OCI-LY3 (cell line): ENCODE measurements at regions not wholly inside any gene's neighbourhood (a gene's known extent, or its start where the extent isn't known, plus 50 kb on each side); places are given as distances from the start of the nearest gene placed in this dataset.

Experiments
- H2AFZ ChIP-seq: fragments of 200-600, 300-600 bp; shearing (Covaris generic); 2 replicates; pipeline ENCODE4 v1.6.0; 2014; ENCODE audit warnings: antibody characterized with exemption, low read depth, low read length
- H3K27ac ChIP-seq: fragments of 200-600, 300-600 bp; sonication (generic); 2 replicates; pipeline ENCODE4 v1.5.1; 2014; ENCODE audit warnings: mild to moderate bottlenecking, low read length, moderate library complexity, mixed read lengths
- H3K27me3 ChIP-seq: fragments of 200-600, 300-600 bp; sonication (generic); 2 replicates; pipeline ENCODE4 v1.6.1; 2014; ENCODE audit warnings: low read depth, low read length, mixed read lengths
- H3K36me3 ChIP-seq: fragments of 200-600, 300-600 bp; sonication (generic); replicated peaks from 2 replicates; pipeline ENCODE3; 2014; ENCODE audit warnings: low read depth, low read length, mixed read lengths
- H3K4me1 ChIP-seq: fragments of 300-600, 200-600 bp; sonication (generic); 2 replicates; pipeline ENCODE4 v1.6.1; 2014; ENCODE audit warnings: low read length, mixed read lengths
- H3K4me2 ChIP-seq: fragments of 200-600, 300-600 bp; sonication (generic); 2 replicates; pipeline ENCODE4 v1.6.1; 2014; ENCODE audit warnings: low read length, mixed read lengths
- H3K4me3 ChIP-seq: fragments of 300-600, 200-600 bp; sonication (generic); 2 replicates; pipeline ENCODE4 v1.5.1; 2014; ENCODE audit warnings: antibody characterized with exemption, mild to moderate bottlenecking, low read length, moderate library complexity
- H3K79me2 ChIP-seq: fragments of 300-600, 200-600 bp; shearing (Covaris generic); 2 replicates; pipeline ENCODE4 v1.6.1; 2014; ENCODE audit warnings: mild to moderate bottlenecking, low read length, mixed read lengths
- H3K9ac ChIP-seq: fragments of 300-600, 200-600 bp; shearing (Covaris generic); 2 replicates; pipeline ENCODE4 v1.6.0; 2014; ENCODE audit warnings: mild to moderate bottlenecking, low read length, moderate library complexity
- H3K9me3 ChIP-seq: fragments of 200-600, 300-600 bp; shearing (Covaris generic); 2 replicates; pipeline ENCODE4 v1.6.1; 2014; ENCODE audit warnings: low read length, mixed read lengths; ENCODE audit not compliant: insufficient read depth
- H4K20me1 ChIP-seq: fragments of 200-600, 300-600 bp; sonication (generic); 2 replicates; pipeline ENCODE4 v1.6.1; 2016; ENCODE audit warnings: low read length, mixed read lengths; ENCODE audit not compliant: insufficient read depth
- CTCF ChIP-seq: fragments of 200-600, 300-600 bp; sonication (generic); IDR thresholded peaks from 2 replicates; pipeline ENCODE4 v1.5.1; 2014; ENCODE audit warnings: antibody characterized with exemption, low read length, low read depth
- EZH2phosphoT487 ChIP-seq: fragments of 200-600 bp; shearing (Covaris generic); IDR thresholded peaks from 2 replicates; pipeline ENCODE4 v1.6.1; 2018; ENCODE audit warnings: antibody characterized with exemption, mixed run types, low read depth

GRCh38 chr13:50518781-50519201 is 324.7 kb downstream of the DLEU7 start:
- Histone ChIP-seq H3K4me1 (peaks cover under 1% of the 10 kb centered on the region; the same call in 1 of the 2 replicates), H4K20me1 (no peaks in the 10 kb centered on the region), H3K9ac (no peak overlapping the region), H3K4me2 (no peak overlapping the region), H3K36me3 (no peaks in the 10 kb centered on the region), H3K27ac (no peak overlapping the region), H3K27me3 (0 out of 2 replicates have a peak, but pooled peaks cover 9% of the 10 kb centered on the region), H3K4me3 (no peak overlapping the region), H2AFZ (no peak overlapping the region), H3K9me3 (no peaks in the 10 kb centered on the region), H3K79me2 (no peaks in the 10 kb centered on the region)
- no peak for TF ChIP-seq CTCF
- no peak for TF ChIP-seq EZH2phosphoT487

- no peak overlapping the region for H3K27ac ChIP-seq
- no peaks in the 10 kb centered on the region for H3K4me1 ChIP-seq
- H3K36me3 ChIP-seq = no peaks in the 10 kb centered on the region
- no peaks in the 10 kb centered on the region for H3K79me2 ChIP-seq
- TF ChIP-seq CTCF (no peak), EZH2phosphoT487 (no peak)
- H3K9me3 ChIP-seq = no peaks in the 10 kb centered on the region
- H3K4me3 ChIP-seq = no peak overlapping the region
- no peaks in the 10 kb centered on the region for H4K20me1 ChIP-seq
- H2AFZ ChIP-seq = no peak overlapping the region
- H3K9ac ChIP-seq = no peak overlapping the region
- no peak overlapping the region for H3K4me2 ChIP-seq
- 0 out of 2 replicates have a peak, but pooled peaks cover 9% of the 10 kb centered on the region for H3K27me3 ChIP-seq
Measured at GRCh38 chr13:50519866-50520265, 323.6 kb downstream of the DLEU7 start.

GRCh38 chr13:50521006-50521830 is 322.3 kb downstream of the DLEU7 start:
- Histone ChIP-seq H3K27ac (no peak overlapping the region), H3K79me2 (no peaks in the 10 kb centered on the region), H3K4me2 (no peak overlapping the region), H3K9ac (no peak overlapping the region), H4K20me1 (no peaks in the 10 kb centered on the region), H2AFZ (no peak overlapping the region), H3K4me3 (no peak overlapping the region), H3K36me3 (no peaks in the 10 kb centered on the region), H3K27me3 (peaks cover 16% of the 10 kb centered on the region), H3K9me3 (no peaks in the 10 kb centered on the region), H3K4me1 (no peaks in the 10 kb centered on the region)
- TF ChIP-seq CTCF (no peak), EZH2phosphoT487 (no peak)

GRCh38 chr13:50521831-50522149 is 321.7 kb downstream of the DLEU7 start:
- Histone ChIP-seq H3K79me2 (no peaks in the 10 kb centered on the region), H3K36me3 (no peaks in the 10 kb centered on the region), H3K27me3 (peaks cover 20% of the 10 kb centered on the region), H3K4me2 (no peak overlapping the region), H2AFZ (no peak overlapping the region), H4K20me1 (no peaks in the 10 kb centered on the region), H3K27ac (no peak overlapping the region), H3K4me3 (no peak overlapping the region), H3K4me1 (peaks cover 4% of the 10 kb centered on the region), H3K9ac (no peak overlapping the region), H3K9me3 (no peaks in the 10 kb centered on the region)
- no peak for TF ChIP-seq EZH2phosphoT487
- no peak for TF ChIP-seq CTCF
